SK-N-SH treated with all-trans-retinoic acid at 6 μM for 48 hours (cell line): ENCODE measurements at regions not wholly inside any gene's neighbourhood (a gene's known extent, or its start where the extent isn't known, plus 50 kb on each side); places are given as distances from the start of the nearest gene placed in this dataset.

Experiments used
- ARNTL ChIP-seq: fragments of 450-650 bp; formaldehyde crosslinking; IDR thresholded peaks from 2 replicates; pipeline ENCODE4 v1.5.0; 2020; ENCODE audit warnings: low read depth, mild to moderate bottlenecking, moderate library complexity, borderline replicate concordance
- BACH2 ChIP-seq: fragments of 250-450 bp; sonication (Bioruptor Pico); IDR thresholded peaks from 2 replicates; pipeline ENCODE4 v1.9.0; 2021; ENCODE audit warnings: mild to moderate bottlenecking, borderline replicate concordance
- CREB5 ChIP-seq: fragments of 250-450 bp; sonication (Bioruptor Pico); IDR thresholded peaks from 2 replicates; pipeline ENCODE4 v1.5.1; 2020; ENCODE audit warnings: low read depth, mild to moderate bottlenecking, moderate library complexity
- ESRRG ChIP-seq: fragments of 250-450 bp; sonication (Bioruptor Pico); IDR thresholded peaks from 2 replicates; pipeline ENCODE4 v1.6.1; 2021; ENCODE audit warnings: mild to moderate bottlenecking
- GLIS3 ChIP-seq: fragments of 250-450 bp; sonication (Bioruptor Pico); IDR thresholded peaks from 2 replicates; pipeline ENCODE4 v1.5.0; 2020; ENCODE audit warnings: mild to moderate bottlenecking, moderate library complexity
- ISL1 ChIP-seq: fragments of 250-450 bp; sonication (Bioruptor Pico); IDR thresholded peaks from 2 replicates; pipeline ENCODE4 v2.1.2; 2022; ENCODE audit warnings: mild to moderate bottlenecking, moderate library complexity
- PATZ1 ChIP-seq: fragments of 250-450 bp; sonication (Bioruptor Pico); IDR thresholded peaks from 2 replicates; pipeline ENCODE4 v1.8.0; 2020; ENCODE audit warnings: mild to moderate bottlenecking, moderate library complexity, borderline replicate concordance
- POU6F1 ChIP-seq: fragments of 250-450 bp; sonication (Bioruptor Pico); IDR thresholded peaks from 2 replicates; pipeline ENCODE4 v1.8.0; 2021; ENCODE audit warnings: low read depth, mild to moderate bottlenecking, moderate library complexity, borderline replicate concordance
- ZFP3 ChIP-seq: fragments of 250-450 bp; sonication (Bioruptor Pico); IDR thresholded peaks from 2 replicates; pipeline ENCODE4 v1.5.0; 2020; ENCODE audit warnings: mild to moderate bottlenecking, moderate library complexity
- ZFP30 ChIP-seq: fragments of 450-650 bp; formaldehyde crosslinking; IDR thresholded peaks from 2 replicates; pipeline ENCODE4 v1.5.0; 2022; ENCODE audit warnings: mild to moderate bottlenecking, moderate library complexity
- ZNF565 ChIP-seq: fragments of 450-650 bp; formaldehyde crosslinking; conservative IDR thresholded peaks from 2 replicates; pipeline ENCODE4 v1.5.0; 2020; ENCODE audit warnings: low read depth, mild to moderate bottlenecking, moderate library complexity
- ZNF70 ChIP-seq: fragments of 450-650 bp; formaldehyde crosslinking; IDR thresholded peaks from 2 replicates; pipeline ENCODE4 v1.5.0; 2020; ENCODE audit warnings: mild to moderate bottlenecking, moderate library complexity

- TF ChIP-seq ZFP3 (CRISPR knock-in tag) (no peak), ARNTL (no peak), GLIS3 (CRISPR knock-in tag) (no peak), ISL1 (CRISPR knock-in tag) (no peak), CREB5 (CRISPR knock-in tag) (no peak), ESRRG (CRISPR knock-in tag) (no peak), POU6F1 (CRISPR knock-in tag) (no peak), PATZ1 (CRISPR knock-in tag) (no peak), BACH2 (no peak), ZNF565 (CRISPR knock-in tag) (no peak), ZFP30 (no peak), ZNF70 (CRISPR knock-in tag) (no peak)
Observed at GRCh38 chr20:10134176-10134575, 84.5 kb upstream of the SNAP25 start.
